ENCODE measurements at regions not wholly inside any gene's neighbourhood (a gene's known extent, or its start where the extent isn't known, plus 50 kb on each side); places are given as distances from the start of the nearest gene placed in this dataset.
A peak's percentile ranks its signal among the peaks of the same experiment; 100 is the strongest.

GRCh38 chr17:69900829-69901228 lies 174.2 kb upstream of the KCNJ16 start:
- H3K36me3 ChIP-seq, result no peaks in the 10 kb centered on the region
- H3K9me3 ChIP-seq, result no peaks in the 10 kb centered on the region
- no peak overlapping the region for H3K9ac ChIP-seq
- H3K4me3 ChIP-seq, result no peak overlapping the region
- no peak overlapping the region for H3K4me2 ChIP-seq
- no peaks in the 10 kb centered on the region for H4K20me1 ChIP-seq
- H3K4me1 ChIP-seq, result no peaks in the 10 kb centered on the region
- H3K27ac ChIP-seq, result no peak overlapping the region
- no peak for TF ChIP-seq Cebpa-rat (IDR thresholded peaks at IDR 0.05)
- no peaks in the 10 kb centered on the region for H3K27me3 ChIP-seq

DNA sequence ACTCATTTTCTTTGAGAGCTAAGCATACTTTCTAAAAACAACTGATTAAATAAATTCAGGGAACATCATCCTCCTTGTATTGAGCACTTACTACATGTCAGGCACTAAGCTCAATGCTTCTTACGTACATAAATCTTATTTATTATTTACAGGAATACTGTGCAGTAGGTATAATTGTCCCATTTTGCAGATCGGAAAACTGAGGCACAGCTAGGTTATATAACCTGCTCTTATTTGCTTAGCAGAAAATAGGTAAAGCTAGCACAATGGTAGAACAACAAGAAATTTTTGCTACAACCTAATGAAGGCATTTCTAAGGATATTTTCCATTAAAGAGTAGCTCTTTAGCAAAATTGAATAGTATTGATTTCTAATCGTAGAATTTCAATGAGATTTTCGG lies 168.7 kb upstream of the KCNJ16 start:
- H3K27ac ChIP-seq, result no peak overlapping the region
- no peaks in the 10 kb centered on the region for H3K27me3 ChIP-seq
- no peak overlapping the region for H3K9ac ChIP-seq
- peak overlapping the region; percentile 27; the same call in 1 of the 2 replicates for H3K4me2 ChIP-seq
- no peak overlapping the region for H3K4me3 ChIP-seq
- no peaks in the 10 kb centered on the region for H4K20me1 ChIP-seq
- H3K9me3 ChIP-seq, result no peaks in the 10 kb centered on the region; the same call in 1 of the 2 replicates
- no peaks in the 10 kb centered on the region for H3K36me3 ChIP-seq
- TF ChIP-seq Cebpa-rat (IDR thresholded peaks at IDR 0.05), result no peak
- peaks cover 39% of the 10 kb centered on the region for H3K4me1 ChIP-seq

- Histone ChIP-seq H3K4me2 (peak overlapping the region; percentile 27), H3K27me3 (no peaks in the 10 kb centered on the region), H3K4me3 (no peak overlapping the region), H3K27ac (no peak overlapping the region), H3K9me3 (no peaks in the 10 kb centered on the region; the same call in 1 of the 2 replicates), H4K20me1 (no peaks in the 10 kb centered on the region), H3K4me1 (peaks cover 39% of the 10 kb centered on the region), H3K36me3 (no peaks in the 10 kb centered on the region), H3K9ac (no peak overlapping the region)
- TF ChIP-seq Cebpa-rat (IDR thresholded peaks at IDR 0.05), result no peak
Observed at GRCh38 chr17:69907132-69907847, 167.7 kb upstream of the KCNJ16 start.

GRCh38 chr17:69908626-69909368 lies 166.2 kb upstream of the KCNJ16 start:
- Histone ChIP-seq H3K27me3 (no peaks in the 10 kb centered on the region), H3K4me3 (no peak overlapping the region), H3K9ac (no peak overlapping the region), H3K4me2 (peak overlapping the region; percentile 44), H3K27ac (no peak overlapping the region), H4K20me1 (no peaks in the 10 kb centered on the region), H3K9me3 (no peaks in the 10 kb centered on the region; the same call in 1 of the 2 replicates), H3K4me1 (peaks cover 39% of the 10 kb centered on the region), H3K36me3 (no peaks in the 10 kb centered on the region)
- TF ChIP-seq Cebpa-rat (IDR thresholded peaks at IDR 0.05), result no peak

DNA sequence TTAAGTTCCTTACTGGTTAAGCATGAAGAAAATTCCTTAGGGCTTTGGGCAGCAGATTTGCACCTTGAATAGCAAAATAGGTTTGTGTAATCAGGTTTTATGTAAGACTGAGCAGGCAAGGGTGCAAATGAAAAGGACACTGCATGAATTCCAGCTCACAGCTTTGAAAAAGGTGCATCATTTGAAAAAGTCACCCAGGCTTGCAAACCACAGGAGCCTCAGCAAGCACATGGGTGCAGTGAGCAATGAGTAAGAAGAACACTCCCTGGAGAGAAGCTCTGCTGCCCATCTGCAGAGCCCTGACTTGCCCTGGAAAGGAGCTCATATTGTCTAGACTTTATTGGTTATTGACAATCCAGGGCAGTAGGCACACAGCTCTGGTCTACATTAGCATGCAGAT lies 165.6 kb upstream of the KCNJ16 start:
- H3K36me3 ChIP-seq, result no peaks in the 10 kb centered on the region
- no peak overlapping the region for H3K4me3 ChIP-seq
- peak overlapping the region; percentile 44 for H3K4me2 ChIP-seq
- H4K20me1 ChIP-seq, result no peaks in the 10 kb centered on the region
- TF ChIP-seq Cebpa-rat (IDR thresholded peaks at IDR 0.05), result no peak
- peaks cover under 1% of the 10 kb centered on the region; the same call in 1 of the 2 replicates for H3K9me3 ChIP-seq
- no peak overlapping the region for H3K9ac ChIP-seq
- H3K27me3 ChIP-seq, result no peaks in the 10 kb centered on the region
- no peak overlapping the region for H3K27ac ChIP-seq
- peaks cover 39% of the 10 kb centered on the region for H3K4me1 ChIP-seq

DNA sequence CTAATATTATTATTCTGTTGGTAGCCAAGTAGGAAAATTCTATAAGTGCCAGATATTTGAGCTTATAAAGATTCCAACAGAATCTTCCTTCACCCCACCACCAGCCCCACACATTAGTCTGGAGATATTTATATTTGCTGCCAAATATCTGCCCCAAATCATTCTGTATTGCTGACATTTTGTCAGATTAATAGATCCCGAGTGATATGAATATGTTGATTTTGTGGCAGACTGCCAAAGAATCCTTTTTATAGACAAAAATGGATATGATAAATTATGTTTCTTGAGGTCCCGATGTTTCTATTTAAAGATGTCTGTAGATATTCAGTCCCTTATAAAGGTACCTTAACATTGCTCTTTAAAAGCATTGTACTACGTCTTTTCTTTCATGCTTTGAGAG lies 162.2 kb upstream of the KCNJ16 start:
- peaks cover 24% of the 10 kb centered on the region for H3K4me1 ChIP-seq
- no peaks in the 10 kb centered on the region for H3K36me3 ChIP-seq
- H3K27me3 ChIP-seq, result no peaks in the 10 kb centered on the region
- no peak overlapping the region for H3K4me2 ChIP-seq
- H4K20me1 ChIP-seq, result no peaks in the 10 kb centered on the region
- H3K27ac ChIP-seq, result no peak overlapping the region
- H3K9ac ChIP-seq, result no peak overlapping the region
- no peak overlapping the region for H3K4me3 ChIP-seq
- peaks cover 4% of the 10 kb centered on the region; the same call in 1 of the 2 replicates for H3K9me3 ChIP-seq
- no peak for TF ChIP-seq Cebpa-rat (IDR thresholded peaks at IDR 0.05)

DNA sequence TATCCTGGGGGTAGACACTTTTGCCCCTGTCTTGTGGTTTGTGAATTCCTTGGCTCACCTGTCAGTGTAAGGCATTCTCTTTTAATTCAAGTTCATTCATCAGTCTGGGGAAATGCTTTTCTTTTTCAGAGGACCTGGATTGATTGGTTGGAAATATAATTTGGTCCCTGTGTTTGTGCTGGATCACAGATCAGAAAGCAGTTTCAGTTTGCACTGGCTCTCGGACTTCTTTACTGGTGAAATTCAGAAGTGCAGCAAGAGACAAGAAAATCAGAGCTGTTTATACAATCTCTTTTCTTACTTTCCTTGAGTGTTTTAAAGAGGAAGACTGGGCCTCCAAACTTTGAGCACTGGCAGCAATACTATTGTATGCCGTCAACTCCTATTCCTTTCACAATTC lies 161.8 kb upstream of the KCNJ16 start:
- peaks cover 20% of the 10 kb centered on the region for H3K4me1 ChIP-seq
- H3K4me3 ChIP-seq, result no peak overlapping the region
- no peak overlapping the region for H3K4me2 ChIP-seq
- no peaks in the 10 kb centered on the region for H4K20me1 ChIP-seq
- no peak overlapping the region for H3K9ac ChIP-seq
- H3K27me3 ChIP-seq, result no peaks in the 10 kb centered on the region
- H3K27ac ChIP-seq, result no peak overlapping the region
- TF ChIP-seq Cebpa-rat (IDR thresholded peaks at IDR 0.05), result no peak
- H3K9me3 ChIP-seq, result peaks cover 4% of the 10 kb centered on the region; the same call in 1 of the 2 replicates
- H3K36me3 ChIP-seq, result no peaks in the 10 kb centered on the region

DNA sequence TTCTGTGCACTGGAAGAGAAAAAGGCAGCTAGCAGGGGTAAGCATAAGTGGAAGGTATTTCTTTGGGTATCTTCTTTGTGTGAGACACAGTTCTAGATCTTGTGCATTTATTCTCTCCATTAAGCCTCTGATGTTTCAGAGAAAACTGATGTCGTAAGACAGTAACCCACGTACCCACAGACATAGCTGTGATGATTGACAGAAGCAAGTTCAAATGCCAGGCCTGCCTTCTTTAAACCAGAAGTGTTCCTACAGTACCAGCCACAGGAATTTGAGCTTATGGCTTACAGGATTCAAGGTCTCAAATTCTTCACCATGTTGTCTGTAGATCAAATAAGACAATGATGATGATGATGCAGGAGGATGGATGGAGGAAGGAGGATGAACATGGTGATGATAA lies 161.4 kb upstream of the KCNJ16 start:
- Histone ChIP-seq H3K4me3 (no peak overlapping the region), H3K4me2 (no peak overlapping the region), H3K4me1 (peaks cover 16% of the 10 kb centered on the region), H3K36me3 (no peaks in the 10 kb centered on the region), H3K9me3 (peaks cover 4% of the 10 kb centered on the region; the same call in 1 of the 2 replicates), H3K27ac (no peak overlapping the region), H4K20me1 (no peaks in the 10 kb centered on the region), H3K9ac (no peak overlapping the region), H3K27me3 (no peaks in the 10 kb centered on the region)
- no peak for TF ChIP-seq Cebpa-rat (IDR thresholded peaks at IDR 0.05)

DNA sequence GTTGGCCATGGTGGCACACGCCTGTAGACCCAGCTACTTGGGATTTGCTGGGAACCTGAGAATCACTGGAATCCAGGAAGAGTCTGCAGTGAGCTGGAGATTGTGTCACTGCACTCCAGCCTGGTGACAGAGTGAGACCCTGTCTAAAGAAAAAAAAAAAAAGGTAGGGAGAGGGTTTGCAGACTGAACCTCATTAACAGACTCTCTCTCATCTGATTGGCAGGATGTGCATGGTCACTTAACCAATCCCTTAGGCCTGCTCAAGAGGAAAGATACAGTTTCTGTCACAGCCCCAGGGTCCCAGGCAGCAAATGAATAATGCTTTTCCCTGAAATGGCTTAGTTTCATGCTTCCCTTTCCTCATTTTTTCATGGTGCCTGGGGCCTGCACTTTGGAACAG lies 160.5 kb upstream of the KCNJ16 start:
- Histone ChIP-seq H3K36me3 (no peaks in the 10 kb centered on the region), H4K20me1 (no peaks in the 10 kb centered on the region), H3K27ac (no peak overlapping the region), H3K4me3 (no peak overlapping the region), H3K27me3 (no peaks in the 10 kb centered on the region), H3K9ac (no peak overlapping the region), H3K4me1 (peaks cover 7% of the 10 kb centered on the region), H3K9me3 (peaks cover 4% of the 10 kb centered on the region; the same call in 1 of the 2 replicates), H3K4me2 (no peak overlapping the region)
- TF ChIP-seq Cebpa-rat (IDR thresholded peaks at IDR 0.05), result no peak

GRCh38 chr17:69916761-69917160 lies 158.3 kb upstream of the KCNJ16 start:
- no peak overlapping the region for H3K27ac ChIP-seq

More at GRCh38 chr17:69916761-69917160, 158.3 kb upstream of the KCNJ16 start:
- no peak for TF ChIP-seq Cebpa-rat (IDR thresholded peaks at IDR 0.05)
- Histone ChIP-seq H3K27me3 (no peaks in the 10 kb centered on the region), H3K9me3 (peaks cover 8% of the 10 kb centered on the region; the same call in 1 of the 2 replicates), H3K4me3 (no peak overlapping the region), H3K9ac (no peak overlapping the region), H3K4me2 (no peak overlapping the region), H3K36me3 (no peaks in the 10 kb centered on the region), H3K4me1 (no peaks in the 10 kb centered on the region), H4K20me1 (no peaks in the 10 kb centered on the region)
